DMS114 treated with DMSO at 0.1 percent for 48 hours (cell line): ENCODE measurements at regions not wholly inside any gene's neighbourhood (a gene's known extent, or its start where the extent isn't known, plus 50 kb on each side); places are given as distances from the start of the nearest gene placed in this dataset.
"Not testable (repeated sequence)": the region's sequence is repeated elsewhere in the genome, so short reads cannot be mapped to it uniquely, and the experiment has no call there.

Source experiments
- DNase-seq: peaks from one replicate; lab custom pipeline; 2025; ENCODE audit not compliant: unreplicated experiment; lab: John Stamatoyannopoulos, UW

DNA sequence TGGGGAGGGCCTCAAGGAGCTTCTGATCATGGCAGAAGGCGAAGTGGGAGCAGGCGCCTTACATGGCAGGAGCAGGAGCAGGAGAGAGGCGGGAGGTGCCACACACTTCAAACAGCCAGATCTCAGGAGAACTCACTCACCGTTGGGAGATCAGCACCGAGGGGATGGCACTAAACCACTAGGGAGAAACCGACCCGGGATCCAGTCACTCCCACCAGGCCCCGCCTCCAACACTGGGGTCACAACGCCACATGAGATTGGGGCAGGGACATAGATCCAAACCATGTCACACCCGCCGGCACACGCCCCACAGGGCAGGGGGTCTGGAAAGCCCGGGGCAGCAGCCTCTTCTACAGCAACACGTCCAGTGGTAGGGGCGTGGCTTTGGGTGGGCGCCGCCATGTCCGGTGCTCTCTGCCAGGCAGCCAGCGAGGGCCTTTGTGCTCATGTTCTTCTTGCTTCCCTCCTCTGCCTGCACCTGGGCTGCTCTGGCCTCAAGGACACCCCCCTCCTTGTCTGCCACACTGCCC is 233.8 kb upstream of the SHH start:
- DNase-seq = no peak

DNA sequence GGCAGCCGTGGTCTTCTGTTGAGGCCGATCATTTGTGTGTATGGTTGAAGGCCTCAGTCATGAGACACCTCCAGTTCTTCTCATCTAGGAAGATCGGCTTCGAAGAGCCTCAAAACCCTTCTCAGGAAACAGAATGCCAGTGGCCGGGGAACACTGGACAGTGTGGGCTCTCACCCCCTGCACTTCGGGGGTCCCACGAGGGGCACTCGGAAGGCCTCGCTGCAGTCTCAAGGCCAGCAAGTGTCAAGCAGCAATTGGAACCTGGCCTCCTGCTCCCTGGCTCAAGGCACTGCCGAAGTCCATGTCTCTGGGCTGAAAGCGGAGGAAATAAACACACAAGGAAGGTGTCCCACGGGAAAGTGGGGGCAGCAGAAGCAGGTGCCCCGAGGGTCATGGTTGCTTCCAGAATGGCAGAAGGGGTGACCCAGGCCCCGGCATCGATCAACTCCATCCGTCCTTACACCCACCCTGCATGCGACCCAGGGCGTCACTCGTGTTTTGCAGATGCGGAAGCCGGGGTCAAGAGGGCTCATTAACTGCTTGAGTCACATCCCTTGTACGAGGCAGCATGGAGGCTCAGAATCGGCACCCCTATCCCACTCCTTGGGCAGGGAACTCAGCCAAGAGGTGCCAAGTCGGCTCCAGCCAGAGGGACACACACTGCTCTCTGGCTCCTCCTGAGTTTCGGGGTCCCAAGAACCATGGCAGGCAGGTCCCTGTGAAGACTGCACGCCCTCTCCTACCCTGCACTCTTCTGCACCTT is 231.3 kb upstream of the SHH start:
- DNase-seq = no peak

DNA sequence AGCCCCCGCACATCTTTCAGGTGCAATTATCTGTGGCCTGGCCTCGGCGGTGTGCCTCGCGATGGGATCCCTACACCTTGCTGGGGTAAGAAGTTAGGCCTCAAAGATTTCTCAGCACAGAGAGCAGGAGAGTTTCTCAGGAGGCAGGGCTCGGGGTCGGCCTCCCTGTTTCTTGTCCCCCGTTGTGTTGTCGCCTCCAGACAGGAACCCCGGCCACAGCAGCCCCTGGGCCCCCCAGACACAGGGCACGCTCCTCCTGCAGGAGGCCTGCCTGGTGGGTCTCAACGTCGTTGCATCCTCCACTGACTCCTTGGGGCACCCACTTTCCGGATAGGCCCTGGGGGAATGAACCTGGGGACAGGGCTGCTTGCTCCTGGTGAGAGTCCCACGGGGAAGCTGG is 229.1 kb upstream of the SHH start:
- no peak for DNase-seq

DNA sequence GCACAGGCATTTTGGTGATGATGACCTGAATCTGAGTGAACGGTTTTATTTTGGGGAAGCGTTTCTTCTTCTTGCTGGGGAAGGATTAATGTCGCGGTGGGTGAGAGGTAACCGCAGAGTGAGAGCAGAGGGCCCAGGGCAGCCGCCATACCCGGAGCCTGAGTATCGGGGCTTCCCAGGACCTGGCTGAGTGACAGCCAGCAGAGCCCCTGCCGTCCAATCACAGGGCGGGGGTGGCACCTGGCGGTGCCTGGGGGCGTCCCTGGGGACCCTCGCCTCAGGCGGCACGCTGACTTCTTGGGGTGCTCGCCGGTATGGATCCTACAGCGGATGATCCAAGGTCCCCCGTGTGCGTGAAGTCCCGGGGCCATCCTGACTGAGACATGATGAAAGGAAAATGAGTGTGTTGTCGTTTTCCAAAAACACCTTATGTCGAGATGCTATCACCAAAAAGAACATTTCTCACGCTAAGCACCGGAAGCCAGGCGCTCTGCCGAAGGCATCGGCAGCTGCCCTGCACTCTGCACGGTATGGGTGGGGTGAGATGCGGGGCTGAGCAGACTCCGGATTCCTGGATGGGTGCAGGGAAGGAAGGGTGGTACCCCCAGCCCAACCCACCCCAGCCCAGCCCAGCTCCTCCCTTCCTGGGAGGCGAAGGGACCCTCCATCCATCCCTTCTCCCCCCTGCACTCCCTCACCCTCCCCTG is 227.9 kb upstream of the SHH start:
- DNase-seq = no peak

DNA sequence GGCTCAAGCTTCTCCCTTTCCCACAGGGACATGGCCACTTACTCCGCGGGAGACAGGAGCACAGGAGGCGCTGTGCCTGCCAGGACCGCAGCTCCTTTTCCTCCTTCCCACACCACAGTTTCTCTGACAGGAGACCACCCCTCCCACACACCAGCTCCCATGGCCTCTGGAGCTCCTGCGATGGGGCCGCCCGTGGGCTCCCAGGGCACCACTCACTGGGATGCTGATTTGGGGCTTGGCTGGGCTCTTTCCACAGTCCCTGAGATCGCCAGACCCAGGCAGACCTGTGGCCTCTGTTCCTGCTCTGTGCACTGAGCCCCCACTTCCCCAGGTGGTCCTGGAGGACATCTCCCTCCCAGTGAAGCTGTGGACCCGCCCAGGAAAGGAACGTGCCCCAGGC is 226.9 kb upstream of the SHH start:
- no peak for DNase-seq

DNA sequence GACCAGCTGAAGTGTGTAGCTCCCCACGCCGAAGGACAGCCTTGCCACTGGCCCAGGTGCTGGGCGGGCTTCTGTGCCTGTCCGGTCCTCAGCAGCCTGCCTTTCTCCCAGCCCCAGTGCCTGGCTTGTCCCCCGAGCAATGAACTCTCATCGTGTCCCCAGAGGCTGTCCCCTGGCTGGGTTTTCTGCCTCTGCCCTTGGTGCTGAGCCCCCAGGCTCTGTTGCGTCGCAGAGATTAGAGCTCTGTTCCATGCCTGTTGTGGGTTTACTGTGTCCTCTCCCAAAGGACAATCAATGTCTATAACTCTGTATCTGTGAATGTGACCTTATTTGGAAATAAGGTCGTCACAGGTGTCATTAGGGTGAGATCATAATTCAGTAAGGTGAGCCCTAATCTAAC is 226.1 kb upstream of the SHH start:
- no peak for DNase-seq

DNA sequence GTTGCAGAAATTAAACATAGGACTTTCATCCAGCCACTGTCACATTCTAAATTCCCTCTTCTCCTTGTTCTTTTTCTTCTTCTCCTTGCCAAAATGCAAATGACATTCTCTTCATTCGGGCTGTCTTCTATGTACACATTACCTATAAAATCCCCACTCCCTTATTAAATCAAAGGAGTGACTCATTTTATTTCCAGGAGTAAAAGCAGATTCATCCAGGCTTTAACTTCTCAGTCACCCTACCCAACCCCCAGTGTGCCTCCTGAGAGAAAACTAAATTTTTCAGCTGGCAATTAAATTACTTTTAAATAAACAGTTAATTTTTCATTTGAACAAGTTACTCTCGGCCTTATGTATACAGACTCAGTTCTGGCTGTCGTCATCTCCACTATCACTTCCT is 223.9 kb upstream of the SHH start:
- DNase-seq = no peak

DNA sequence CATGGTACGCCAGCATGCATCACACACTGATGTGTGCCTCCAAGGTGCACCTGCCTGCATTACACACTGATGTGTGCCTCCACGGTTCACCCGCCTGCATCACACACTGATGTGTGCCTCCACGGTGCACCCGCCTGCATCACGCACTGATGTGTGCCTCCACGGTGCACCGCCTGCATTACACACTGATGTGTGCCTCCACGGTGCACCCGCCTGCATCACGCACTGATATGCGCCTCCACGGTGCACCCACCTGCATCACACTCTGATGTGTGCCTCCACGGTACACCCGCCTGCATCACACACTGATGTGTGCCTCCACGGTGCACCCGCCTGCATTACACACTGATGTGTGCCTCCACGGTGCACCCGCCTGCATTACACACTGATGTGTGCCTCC is 223.1 kb upstream of the SHH start:
- not testable (repeated sequence) for DNase-seq

DNA sequence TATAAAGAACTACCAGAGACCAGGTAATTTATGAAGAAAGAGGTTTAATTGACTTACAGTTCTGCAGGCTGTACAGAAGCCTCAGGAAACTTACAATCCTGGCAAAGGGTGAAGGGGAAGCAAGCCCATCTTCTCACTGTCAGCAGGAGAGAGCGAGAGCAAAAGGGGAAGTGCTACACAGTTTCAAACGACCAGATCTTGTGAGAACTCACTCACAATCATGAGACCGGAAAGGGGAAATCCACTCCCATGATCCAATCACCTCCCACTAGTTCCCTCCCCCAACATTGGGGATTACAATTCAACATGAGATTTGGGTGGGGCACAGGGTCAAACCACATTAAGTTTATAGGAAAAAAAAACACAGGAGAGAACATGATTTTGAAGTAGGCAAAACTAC is 222.1 kb upstream of the SHH start:
- no peak for DNase-seq

DNA sequence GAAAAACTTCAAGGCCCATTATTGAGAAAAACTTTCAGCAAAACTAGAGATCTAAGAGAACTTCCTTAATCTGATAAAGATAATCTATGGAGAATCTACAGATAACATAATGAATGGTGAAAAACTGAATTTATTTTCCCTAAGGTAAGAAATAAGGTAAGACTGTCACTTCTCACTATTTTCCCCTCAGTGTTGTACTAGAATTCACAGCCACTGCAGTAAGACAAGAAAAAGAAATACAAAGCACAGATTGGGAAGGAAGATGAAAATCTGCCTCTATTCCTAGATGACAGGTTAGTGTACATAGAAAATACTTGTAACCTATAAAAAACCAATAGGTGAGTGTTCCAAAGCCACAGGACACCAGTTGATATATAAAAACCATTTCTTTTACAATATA is 220.7 kb upstream of the SHH start:
- no peak for DNase-seq

DNA sequence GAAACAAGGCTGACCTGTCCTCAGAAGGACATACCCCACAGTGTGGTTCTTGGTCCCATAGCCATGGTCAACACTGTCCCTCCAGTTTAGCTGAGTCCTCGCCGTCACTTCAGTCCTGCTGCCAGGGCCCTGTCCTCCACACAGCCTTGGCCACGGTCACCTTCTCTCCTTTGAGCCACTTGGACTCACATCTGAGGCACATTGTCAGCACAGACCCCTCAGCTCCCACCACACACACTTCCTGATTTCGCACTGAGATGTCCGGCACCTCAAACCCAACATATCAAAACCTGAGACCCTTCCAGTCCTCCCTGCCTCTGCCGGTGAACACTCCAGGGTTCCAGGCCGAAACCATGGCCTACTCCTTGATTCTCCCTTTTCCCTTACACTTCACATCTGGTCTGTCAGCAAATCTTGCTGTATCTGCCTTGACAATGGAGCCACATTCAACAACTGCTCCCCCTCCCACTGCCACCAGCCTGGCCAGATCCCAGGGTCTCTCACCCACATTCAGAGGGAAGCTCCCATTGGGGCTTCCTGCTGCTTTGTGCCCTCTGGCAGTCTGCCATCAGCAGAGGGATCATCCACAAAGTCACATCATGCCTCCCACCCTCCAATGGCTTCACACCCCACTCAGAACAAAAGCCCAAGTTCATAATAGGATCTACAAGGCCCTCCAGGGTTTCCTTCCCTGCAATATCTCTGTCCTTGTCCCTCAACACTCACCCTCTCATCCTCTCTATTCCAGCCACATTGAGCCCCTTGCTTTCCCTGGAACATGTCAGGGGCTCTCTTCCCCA is 219.6 kb upstream of the SHH start:
- no peak for DNase-seq

DNA sequence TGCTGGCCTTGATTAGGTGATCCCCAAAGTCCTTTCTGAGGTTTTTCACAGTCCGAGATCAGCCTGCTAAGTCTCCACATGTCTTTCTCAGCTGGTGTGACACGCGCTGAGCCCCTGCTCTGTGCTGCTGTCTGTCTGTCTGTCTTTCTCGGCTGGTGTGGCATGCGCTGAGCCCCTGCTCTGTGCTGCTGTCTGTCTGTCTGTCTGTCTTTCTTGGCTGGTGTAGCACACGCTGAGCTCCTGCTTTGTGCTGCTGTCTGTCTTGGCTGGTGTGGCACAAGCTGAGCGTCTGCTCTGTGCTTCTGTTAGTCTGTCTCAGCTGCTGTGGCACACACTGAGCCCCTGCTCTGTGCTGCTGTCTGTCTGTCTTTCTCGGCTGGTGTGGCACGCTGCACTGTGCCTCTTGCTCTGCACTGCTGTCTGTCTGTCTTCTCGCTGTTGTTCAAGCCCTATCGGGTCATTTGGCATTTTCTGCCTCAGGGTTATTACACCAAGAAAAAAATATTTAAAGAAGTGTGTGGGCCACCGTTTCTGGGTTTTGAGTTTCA is 217.3 kb upstream of the SHH start:
- no peak for DNase-seq

DNA sequence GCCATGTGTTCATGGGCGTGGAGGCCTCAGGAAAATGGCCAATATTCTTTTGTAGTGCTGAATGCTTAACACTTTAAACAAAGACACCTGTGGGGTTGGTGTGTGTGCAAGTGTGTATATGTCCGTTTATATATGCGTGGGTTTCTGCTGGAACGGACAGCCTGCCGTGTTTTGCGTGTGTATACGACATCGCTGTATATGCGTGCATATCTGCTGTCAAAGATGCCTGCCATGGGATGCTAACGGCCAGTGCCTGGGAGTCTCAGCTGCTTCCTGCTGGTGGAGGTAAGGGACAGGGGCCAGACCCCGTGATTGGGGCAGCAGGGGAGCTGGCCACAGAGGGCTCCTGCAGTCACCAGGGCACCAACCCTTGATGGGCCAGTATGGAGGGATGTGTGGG is 216.3 kb upstream of the SHH start:
- DNase-seq = no peak

DNA sequence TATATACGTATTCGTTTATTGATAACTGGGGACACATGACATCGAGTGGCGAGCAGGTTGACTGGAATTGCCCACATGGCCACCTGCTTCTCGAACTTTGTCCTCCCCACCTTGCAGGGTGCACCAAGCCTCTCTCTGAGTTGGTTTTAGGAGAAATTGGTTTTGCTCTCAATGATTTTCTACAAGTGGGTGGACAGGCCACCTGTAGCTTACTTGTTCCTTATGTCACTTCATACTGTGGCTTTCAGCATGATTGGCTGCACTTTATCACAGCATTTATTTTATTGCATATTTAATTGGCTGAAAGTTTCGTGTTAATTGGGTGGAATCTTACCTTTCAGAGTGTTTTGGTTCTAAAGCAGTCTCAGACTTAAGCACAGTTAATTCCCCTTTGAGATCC is 215.6 kb upstream of the SHH start:
- DNase-seq = no peak

DNA sequence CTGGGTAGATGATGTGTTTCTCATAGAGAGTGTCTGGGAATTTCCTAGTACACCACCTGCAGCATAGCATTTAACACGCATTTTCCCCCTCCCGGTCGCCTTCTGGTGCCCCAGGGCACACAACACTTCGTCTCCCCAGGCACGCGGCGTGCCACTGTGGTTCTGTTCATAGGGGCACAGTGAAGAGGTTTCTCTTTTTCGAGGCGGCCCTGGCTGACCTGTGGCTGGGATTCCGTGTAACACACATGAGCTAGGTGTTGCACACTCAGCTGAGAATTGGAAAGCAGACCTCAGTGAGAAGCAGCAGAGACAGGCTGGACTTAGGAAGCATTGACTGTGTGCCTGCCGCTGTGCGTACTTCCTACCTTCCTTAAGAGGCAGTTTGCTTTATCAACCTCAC is 214.3 kb upstream of the SHH start:
- no peak for DNase-seq

DNA sequence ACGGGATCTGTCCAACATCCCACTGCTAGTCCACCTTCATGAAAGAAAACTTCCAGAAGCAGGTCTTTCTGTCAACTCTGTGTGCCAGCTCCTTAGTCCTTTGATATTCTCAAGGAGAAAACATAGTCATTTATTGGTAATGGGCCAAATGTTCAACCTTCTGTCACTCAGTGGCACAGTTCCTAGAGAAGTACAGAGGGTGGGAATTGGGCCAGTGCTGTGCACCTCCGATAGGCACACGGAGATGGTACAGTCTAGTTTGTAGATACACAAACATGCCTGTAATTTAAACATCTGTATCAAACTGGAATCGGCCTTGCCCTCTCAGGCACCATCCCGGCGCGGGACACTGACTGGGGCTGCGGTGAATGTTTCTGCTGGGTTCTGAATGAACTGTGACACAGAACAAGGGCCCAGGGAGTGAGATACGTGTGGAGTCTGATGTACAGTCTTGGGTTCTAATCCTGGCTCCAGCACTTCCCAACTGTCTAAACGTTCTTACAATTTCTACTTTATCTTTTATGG is 213.9 kb upstream of the SHH start:
- no peak for DNase-seq

DNA sequence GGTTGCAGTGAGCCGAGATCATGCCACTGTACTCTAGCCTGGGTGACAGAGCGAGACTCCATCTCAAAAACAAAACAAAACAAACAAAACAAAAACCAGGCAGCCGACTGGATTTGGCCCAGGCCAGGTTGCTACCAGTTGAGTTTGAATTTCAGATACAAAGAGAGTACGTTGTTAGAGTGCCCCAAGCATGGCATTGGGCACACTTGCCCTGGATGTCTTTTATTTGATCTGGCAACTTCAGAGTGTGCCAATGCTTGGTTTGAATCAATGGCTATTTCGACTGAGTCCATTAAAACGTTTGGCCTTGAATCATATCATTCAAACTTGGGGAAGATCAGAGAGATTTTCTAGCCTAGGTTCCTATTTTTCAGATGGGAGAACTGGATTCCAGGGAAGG is 213.4 kb upstream of the SHH start:
- DNase-seq = no peak

DNA sequence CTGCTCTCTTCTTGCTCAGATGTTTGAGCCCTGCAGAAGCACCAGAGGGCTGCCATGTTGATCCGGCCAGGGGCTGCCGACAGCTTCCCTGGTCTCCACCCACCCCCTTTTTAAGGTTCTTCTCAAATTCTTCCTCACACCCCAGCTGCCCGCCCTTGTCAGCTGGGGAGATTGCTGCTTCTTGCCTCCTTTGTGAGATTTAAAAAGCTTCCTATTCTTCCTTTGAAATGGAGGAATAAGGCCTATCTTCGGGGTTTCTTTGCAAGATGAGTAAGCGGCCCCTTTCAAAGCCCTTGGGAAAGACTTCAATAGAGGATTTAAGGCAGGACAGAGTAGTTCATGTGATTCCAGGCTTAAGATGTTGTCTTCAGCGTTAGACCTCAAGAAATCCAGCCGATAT is 211.9 kb upstream of the SHH start:
- DNase-seq = no peak

DNA sequence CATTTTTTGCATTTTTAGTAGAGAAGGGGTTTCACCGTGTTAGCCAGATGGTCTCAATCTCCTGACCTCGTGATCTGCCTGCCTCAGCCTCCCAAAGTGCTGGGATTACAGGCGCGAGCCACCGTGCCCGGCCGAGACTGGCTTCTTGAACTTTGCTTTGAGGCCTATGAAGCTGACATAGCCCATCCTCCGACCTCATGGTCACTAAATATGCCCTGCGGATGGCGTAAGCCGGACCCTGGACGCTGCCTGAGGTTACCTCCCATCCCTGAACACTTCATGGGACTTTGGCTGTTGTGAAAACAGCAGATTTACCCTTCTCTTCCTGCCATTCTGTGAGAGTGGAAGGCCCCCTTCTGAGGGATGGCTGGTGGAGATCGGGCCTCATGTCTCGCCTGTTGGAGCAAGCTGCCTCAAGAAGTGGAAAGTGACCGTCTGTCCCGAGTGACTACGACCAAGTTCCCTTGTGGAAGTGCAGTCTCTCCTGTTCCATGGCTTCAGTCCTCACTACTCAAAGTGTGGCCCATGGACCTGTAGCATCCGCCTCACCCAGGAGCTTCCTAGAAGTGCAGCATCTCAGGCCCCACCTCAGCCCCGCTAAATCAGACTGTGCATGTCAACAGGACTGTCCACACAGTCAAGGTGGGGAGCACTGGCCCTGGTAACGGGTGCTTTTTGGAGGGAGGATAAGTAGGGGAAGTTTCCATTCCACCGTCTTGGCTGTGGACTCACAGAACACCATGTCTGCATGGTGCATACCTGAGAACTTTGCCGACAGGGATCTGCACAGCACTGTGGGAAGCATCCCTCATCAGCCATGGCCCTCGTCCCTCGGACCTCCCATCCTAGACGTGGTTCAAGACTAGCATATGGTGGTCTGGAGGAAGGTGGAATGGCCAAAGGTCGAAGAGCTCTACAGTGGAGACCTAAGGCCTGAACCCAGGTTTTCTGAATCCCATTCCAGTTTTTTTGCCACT is 210.5 kb upstream of the SHH start:
- DNase-seq = no peak

DNA sequence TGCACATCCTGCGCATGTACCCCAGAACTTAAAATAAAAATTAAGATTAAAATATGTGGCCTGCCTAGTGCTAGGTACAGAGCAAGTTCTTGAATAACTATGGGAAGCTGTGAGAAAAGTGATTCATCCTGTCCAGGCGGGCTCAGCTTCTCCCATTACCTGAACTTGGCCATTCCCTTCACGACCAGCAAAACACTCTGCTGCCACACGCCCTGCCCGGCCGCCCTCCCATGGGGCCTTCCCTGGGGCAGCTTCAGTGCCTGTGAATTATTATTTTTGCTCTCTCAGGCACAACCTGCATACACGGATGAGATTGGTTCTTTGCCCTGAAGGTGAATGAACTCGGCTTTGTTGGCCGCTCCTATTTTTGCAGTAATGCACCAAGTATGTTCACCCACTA is 209.2 kb upstream of the SHH start:
- DNase-seq = no peak
